ENCODE measurements at regions not wholly inside any gene's neighbourhood (a gene's known extent, or its start where the extent isn't known, plus 50 kb on each side); places are given as distances from the start of the nearest gene placed in this dataset.
"Not testable (repeated sequence)": the region's sequence is repeated elsewhere in the genome, so short reads cannot be mapped to it uniquely, and the experiment has no call there.

DNA sequence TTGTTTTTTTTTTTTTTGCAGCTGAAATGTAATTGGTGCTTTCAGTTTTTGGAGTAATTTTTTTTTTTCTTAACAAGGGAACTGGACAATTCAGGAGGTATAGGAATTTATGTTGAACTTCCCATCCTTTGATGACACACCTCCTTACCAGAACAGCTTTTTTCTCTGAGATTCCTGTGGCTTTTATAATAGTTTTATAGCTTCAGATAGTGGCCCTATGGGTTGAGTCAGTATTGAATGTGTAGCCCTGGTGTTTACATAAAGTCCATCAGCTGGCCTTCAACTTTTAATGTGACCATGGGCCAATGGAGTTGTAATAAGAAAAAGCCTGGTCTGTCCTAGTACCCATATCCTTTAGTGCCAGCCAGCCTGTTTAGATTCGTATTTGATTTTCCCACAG, 457.5 kb downstream of the CDY1 start:
- intact Hi-C loops (cut with micrococcal nuclease); H3K27me3 Mint-ChIP-seq; H3K9me3 Mint-ChIP-seq; POLR2A ChIA-PET; CTCF ChIA-PET; H3K4me3 ChIP-seq (ENCODE audit: low read length); H3K9me3 ChIP-seq (ENCODE audit: control insufficient read depth in 2 of 3, low read length in 3 of 3); H3K4me1 Mint-ChIP-seq; H3K27me3 ChIP-seq (ENCODE audit: control insufficient read depth in 2 of 2, insufficient read depth in 2 of 2, low read length in 2 of 2); DNase-seq; ATAC-seq; H3K4me3 Mint-ChIP-seq; H3K4me1 ChIP-seq (ENCODE audit: control insufficient read depth in 2 of 2, insufficient read depth in 2 of 2, low read length in 2 of 2); H3K36me3 Mint-ChIP-seq; H3K27ac ChIP-seq (ENCODE audit: low read depth, low read length); H3K27ac Mint-ChIP-seq; H3K36me3 ChIP-seq (ENCODE audit: control insufficient read depth in 2 of 3, insufficient read depth in 3 of 3, low read length in 3 of 3): not testable (repeated sequence)

DNA sequence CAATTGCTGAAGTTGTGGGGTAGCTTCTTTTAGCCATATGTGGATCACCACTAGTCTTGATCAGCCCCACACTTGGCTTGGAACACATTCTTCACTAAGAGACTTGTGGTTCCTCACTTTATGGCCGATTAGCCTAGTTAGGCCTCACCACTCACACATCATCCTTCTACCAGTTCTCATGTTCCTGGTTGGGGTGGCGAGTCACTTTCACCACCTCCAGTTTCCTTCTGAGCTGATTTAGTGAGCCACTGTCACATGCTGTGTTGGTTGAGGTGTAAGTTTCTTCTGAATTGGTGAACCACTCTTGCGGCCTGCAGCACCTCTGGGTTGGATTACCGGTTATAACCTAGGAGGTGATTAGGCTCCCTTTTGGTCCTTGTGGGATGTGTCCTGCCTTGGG, 459.3 kb downstream of the CDY1 start:
- H3K27me3 ChIP-seq (ENCODE audit: control insufficient read depth in 2 of 2, insufficient read depth in 2 of 2, low read length in 2 of 2); H3K36me3 ChIP-seq (ENCODE audit: control insufficient read depth in 2 of 3, insufficient read depth in 3 of 3, low read length in 3 of 3); H3K27me3 Mint-ChIP-seq; H3K27ac Mint-ChIP-seq; ATAC-seq; H3K27ac ChIP-seq (ENCODE audit: low read depth, low read length); CTCF ChIA-PET; H3K9me3 ChIP-seq (ENCODE audit: control insufficient read depth in 2 of 3, low read length in 3 of 3); H3K4me1 ChIP-seq (ENCODE audit: control insufficient read depth in 2 of 2, insufficient read depth in 2 of 2, low read length in 2 of 2); H3K4me3 ChIP-seq (ENCODE audit: low read length); H3K4me1 Mint-ChIP-seq; H3K4me3 Mint-ChIP-seq; DNase-seq; intact Hi-C loops (cut with micrococcal nuclease); POLR2A ChIA-PET; H3K9me3 Mint-ChIP-seq; H3K36me3 Mint-ChIP-seq: not testable (repeated sequence)

DNA sequence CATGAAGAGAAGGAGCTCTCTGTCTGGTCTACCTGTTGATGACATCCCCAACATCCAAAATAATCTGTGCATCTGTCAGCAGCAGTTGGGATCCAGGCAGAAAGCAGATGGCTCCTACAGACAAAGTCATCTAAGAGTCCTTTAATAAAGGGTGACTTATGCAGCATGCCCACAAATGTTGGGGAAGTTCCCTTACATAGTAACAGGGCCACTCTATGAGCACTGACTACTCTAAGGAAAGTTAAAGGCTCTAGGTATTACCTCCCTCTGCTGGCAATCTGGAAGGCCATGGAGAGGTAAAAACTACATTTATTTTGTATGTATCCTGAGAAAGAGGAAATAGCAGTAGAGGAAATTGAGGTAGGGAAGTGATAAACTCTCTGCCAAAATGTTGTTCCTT, 465.2 kb downstream of the CDY1 start:
- intact Hi-C loops (cut with micrococcal nuclease): not testable (repeated sequence)

More for the DNA sequence above, 465.2 kb downstream of the CDY1 start:
- H3K4me3 Mint-ChIP-seq; CTCF ChIA-PET; H3K4me3 ChIP-seq (ENCODE audit: low read length); H3K9me3 Mint-ChIP-seq; H3K4me1 Mint-ChIP-seq; ATAC-seq; H3K4me1 ChIP-seq (ENCODE audit: control insufficient read depth in 2 of 2, insufficient read depth in 2 of 2, low read length in 2 of 2); H3K36me3 Mint-ChIP-seq; H3K27ac ChIP-seq (ENCODE audit: low read depth, low read length); H3K9me3 ChIP-seq (ENCODE audit: control insufficient read depth in 2 of 3, low read length in 3 of 3); DNase-seq; H3K27me3 ChIP-seq (ENCODE audit: control insufficient read depth in 2 of 2, insufficient read depth in 2 of 2, low read length in 2 of 2); H3K36me3 ChIP-seq (ENCODE audit: control insufficient read depth in 2 of 3, insufficient read depth in 3 of 3, low read length in 3 of 3); H3K27me3 Mint-ChIP-seq; POLR2A ChIA-PET; H3K27ac Mint-ChIP-seq: not testable (repeated sequence)
